ENCODE measurements at regions not wholly inside any gene's neighbourhood (a gene's known extent, or its start where the extent isn't known, plus 50 kb on each side); places are given as distances from the start of the nearest gene placed in this dataset.

DNA sequence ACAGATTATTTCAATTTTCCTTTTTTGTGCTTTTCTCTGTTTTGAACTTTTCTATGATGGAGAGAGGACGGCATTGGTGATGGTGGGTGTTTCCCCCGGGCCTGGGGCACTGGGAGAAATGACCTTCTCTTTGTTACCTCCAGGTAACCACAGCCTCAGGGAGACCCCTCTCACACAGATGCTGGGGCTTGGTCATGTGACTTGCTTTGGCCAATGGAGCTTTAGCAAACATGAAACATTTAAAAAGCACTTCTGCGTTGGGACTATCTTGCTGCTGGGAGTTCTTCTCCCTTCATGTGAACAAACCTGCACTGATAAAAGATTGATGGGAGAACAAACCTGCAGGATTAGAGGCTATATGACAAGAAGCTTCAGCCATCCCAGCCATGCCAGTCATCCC lies 122.9 kb downstream of the NGF start:
- H3K9me3 ChIP-seq: no peaks in the 10 kb centered on the region
- DNase-seq: no peak
- no peak overlapping the region for H3K4me3 ChIP-seq
- intact Hi-C loops (cut with DNase I): no loop called here
- no peak overlapping the region for H3K27ac ChIP-seq
- 84 to 85% methylated on average over 3 of the region's 3 CpGs for WGBS, 2 donors
- no peak for TF ChIP-seq POLR2A (IDR thresholded peaks at IDR 0.05)
- TF ChIP-seq CTCF (IDR thresholded peaks at IDR 0.05): no peak
- H3K27me3 ChIP-seq: no peaks in the 10 kb centered on the region
- no peaks in the 10 kb centered on the region for H3K36me3 ChIP-seq
- H3K4me1 ChIP-seq: no peaks in the 10 kb centered on the region

- Histone ChIP-seq H3K27ac (no peak overlapping the region), H3K4me1 (no peaks in the 10 kb centered on the region), H3K27me3 (no peaks in the 10 kb centered on the region), H3K9me3 (no peaks in the 10 kb centered on the region), H3K4me3 (no peak overlapping the region), H3K36me3 (no peaks in the 10 kb centered on the region)
- intact Hi-C loops (cut with DNase I): no loop called here
- WGBS, 2 donors: 73% methylated on average over 1 of the region's 1 CpG; no CpG with 5 or more reads in 1 of the 2 donors
- no peak for DNase-seq
- TF ChIP-seq CTCF (IDR thresholded peaks at IDR 0.05) (no peak), POLR2A (IDR thresholded peaks at IDR 0.05) (no peak)
Observed at GRCh38 chr1:115214098-115214497, 124.0 kb downstream of the NGF start.

- TF ChIP-seq CTCF (IDR thresholded peaks at IDR 0.05) (no peak), POLR2A (IDR thresholded peaks at IDR 0.05) (no peak)
- WGBS, 2 donors: 76 to 84% methylated on average over 3 of the region's 3 CpGs
- no peaks in the 10 kb centered on the region for H3K9me3 ChIP-seq
- no peak overlapping the region for H3K4me3 ChIP-seq
- no peaks in the 10 kb centered on the region for H3K4me1 ChIP-seq
- no peaks in the 10 kb centered on the region for H3K27me3 ChIP-seq
- no peaks in the 10 kb centered on the region for H3K36me3 ChIP-seq
- H3K27ac ChIP-seq: no peak overlapping the region
- no peak for DNase-seq
- intact Hi-C loops (cut with DNase I): no loop called here
Observed at GRCh38 chr1:115213130-115213529, 123.8 kb upstream of the TSPAN2 start.

DNA sequence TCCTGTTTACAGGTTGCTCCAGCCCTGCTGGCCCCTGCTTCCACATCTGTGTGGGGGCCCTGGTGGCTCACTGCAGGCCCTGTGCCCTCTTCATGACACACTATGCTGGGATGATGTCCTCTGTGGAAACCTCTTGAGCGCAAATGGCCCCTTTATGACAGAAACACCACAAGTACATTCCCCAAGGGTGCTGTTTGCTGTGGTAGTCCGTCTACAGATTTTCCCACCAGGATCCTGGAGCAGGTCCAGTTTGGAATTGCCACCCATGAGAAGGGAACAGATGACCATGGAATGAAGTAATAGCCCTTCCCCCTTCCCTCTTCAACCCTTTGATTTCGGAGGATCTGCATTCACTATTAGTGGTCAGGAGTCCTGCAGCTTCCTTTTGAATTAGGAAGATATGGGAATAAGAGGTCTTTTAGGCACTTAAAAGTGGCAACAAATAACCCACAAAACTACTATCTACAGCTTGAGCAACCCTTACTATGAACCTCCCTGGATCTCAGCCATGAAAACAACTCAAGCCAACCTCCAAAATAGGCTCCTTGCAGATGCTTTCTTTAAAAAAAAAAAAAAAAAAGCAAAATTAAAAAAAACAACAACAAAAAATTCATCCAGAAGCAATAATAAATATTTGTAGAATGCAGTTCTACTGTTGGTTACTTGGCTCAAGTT lies 121.9 kb upstream of the TSPAN2 start:
- no peak overlapping the region for H3K4me3 ChIP-seq
- intact Hi-C loops (cut with DNase I): no loop called here

GRCh38 chr1:115210302-115210711 lies 121.0 kb upstream of the TSPAN2 start:
- Histone ChIP-seq H3K9me3 (no peaks in the 10 kb centered on the region), H3K4me1 (no peaks in the 10 kb centered on the region), H3K36me3 (no peaks in the 10 kb centered on the region), H3K27me3 (no peaks in the 10 kb centered on the region), H3K27ac (no peak overlapping the region), H3K4me3 (no peak overlapping the region)
- intact Hi-C loops (cut with DNase I): no loop called here
- TF ChIP-seq POLR2A (IDR thresholded peaks at IDR 0.05): no peak
- no peak for TF ChIP-seq CTCF (IDR thresholded peaks at IDR 0.05)
- no peak for DNase-seq
- 62 to 63% methylated on average over 4 of the region's 4 CpGs for WGBS, 2 donors

More for the DNA sequence above, 121.9 kb upstream of the TSPAN2 start:
- no peak for DNase-seq
- Histone ChIP-seq H3K9me3 (no peaks in the 10 kb centered on the region), H3K27ac (no peak overlapping the region), H3K27me3 (no peaks in the 10 kb centered on the region), H3K36me3 (no peaks in the 10 kb centered on the region), H3K4me1 (no peaks in the 10 kb centered on the region)
- TF ChIP-seq POLR2A (IDR thresholded peaks at IDR 0.05) (no peak), CTCF (IDR thresholded peaks at IDR 0.05) (no peak)
- WGBS, 2 donors: 63 to 84% methylated on average over 2 to 3 of the region's 3 CpGs

Data from esophagus squamous epithelium (tissue), 5 donors.